ENCODE measurements at regions not wholly inside any gene's neighbourhood (a gene's known extent, or its start where the extent isn't known, plus 50 kb on each side); places are given as distances from the start of the nearest gene placed in this dataset.

GRCh38 chr2:105544591-105545377 is 145.9 kb upstream of the FHL2 start:
- no peaks in the 10 kb centered on the region for H3K27me3 ChIP-seq (ENCODE audit: insufficient read depth, low read length)
- Mint-ChIP-seq H3K36me3 (no peaks in the 10 kb centered on the region), H3K9me3 (no peaks in the 10 kb centered on the region), H3K4me1 (peaks cover 11 to 15% (median 13%) of the 10 kb centered on the region in 4 donors), H3K27ac (no peak overlapping the region), H3K4me3 (no peak overlapping the region), H3K27me3 (peaks cover 0 to 3% of the 10 kb centered on the region in 2 donors)
- DNase-seq = no peak
- H3K27ac ChIP-seq (ENCODE audit: low read depth, low read length) = no peak overlapping the region
- no peaks in the 10 kb centered on the region for H3K36me3 ChIP-seq (ENCODE audit: insufficient read depth, low read length)
- H3K4me1 ChIP-seq (ENCODE audit: insufficient read depth, low read length) = peaks cover 12% of the 10 kb centered on the region
- H3K9me3 ChIP-seq (ENCODE audit: control insufficient read depth in 1 of 2, low read length in 2 of 2) = no peaks in the 10 kb centered on the region
- ChIA-PET CTCF (ENCODE audit: partially characterized antibody) (interaction anchor here (0.8 to 4.6 kb wide), 14 partner anchors 9 to 295 kb away, joined by 3 to 41 read pairs (median 4); no protein-coding TSS in a partner anchor), POLR2A (ENCODE audit: partially characterized antibody) (no interaction called here)
- intact Hi-C loops (cut with micrococcal nuclease) = loop anchor here (1.0 kb wide), 1 partner anchor 175 kb away; no protein-coding TSS in a partner anchor
- no peak overlapping the region for H3K4me3 ChIP-seq (ENCODE audit: low read length in 2 of 2)

- Histone ChIP-seq H3K9me3 (ENCODE audit: control insufficient read depth in 1 of 2, low read length in 2 of 2) (no peaks in the 10 kb centered on the region), H3K4me3 (ENCODE audit: low read length in 2 of 2) (no peak overlapping the region), H3K4me1 (ENCODE audit: insufficient read depth, low read length) (peaks cover 5% of the 10 kb centered on the region), H3K27ac (ENCODE audit: low read depth, low read length) (no peak overlapping the region), H3K36me3 (ENCODE audit: insufficient read depth, low read length) (no peaks in the 10 kb centered on the region), H3K27me3 (ENCODE audit: insufficient read depth, low read length) (no peaks in the 10 kb centered on the region)
- Mint-ChIP-seq H3K27me3 (peaks cover 2 to 8% of the 10 kb centered on the region in 2 donors), H3K4me1 (peaks cover 6 to 9% (median 8%) of the 10 kb centered on the region in 4 donors), H3K36me3 (no peaks in the 10 kb centered on the region), H3K4me3 (no peak overlapping the region), H3K27ac (no peak overlapping the region), H3K9me3 (no peaks in the 10 kb centered on the region)
- no peak for DNase-seq
- intact Hi-C loops (cut with micrococcal nuclease) = no loop called here
- ChIA-PET CTCF (ENCODE audit: partially characterized antibody) (no interaction called here), POLR2A (ENCODE audit: partially characterized antibody) (no interaction called here)
Measured at GRCh38 chr2:105541189-105542050, 142.6 kb upstream of the FHL2 start.

GRCh38 chr2:105540642-105541041 is 141.8 kb upstream of the FHL2 start:
- ChIA-PET POLR2A (ENCODE audit: partially characterized antibody) (no interaction called here), CTCF (ENCODE audit: partially characterized antibody) (no interaction called here)
- no peak overlapping the region for H3K27ac ChIP-seq (ENCODE audit: low read depth, low read length)
- peaks cover 2 to 4% (median 3%) of the 10 kb centered on the region in 4 donors for H3K4me1 Mint-ChIP-seq
- H3K9me3 ChIP-seq (ENCODE audit: control insufficient read depth in 1 of 2, low read length in 2 of 2) = no peaks in the 10 kb centered on the region
- no peak for DNase-seq
- no peak overlapping the region for H3K4me3 ChIP-seq (ENCODE audit: low read length in 2 of 2)
- no peaks in the 10 kb centered on the region for H3K27me3 ChIP-seq (ENCODE audit: insufficient read depth, low read length)
- H3K36me3 Mint-ChIP-seq = no peaks in the 10 kb centered on the region
- H3K36me3 ChIP-seq (ENCODE audit: insufficient read depth, low read length) = no peaks in the 10 kb centered on the region
- H3K27me3 Mint-ChIP-seq = peaks cover 2 to 9% of the 10 kb centered on the region in 2 donors
- peaks cover 0 to under 1% (median 0%) of the 10 kb centered on the region in 8 donors for H3K9me3 Mint-ChIP-seq
- no peaks in the 10 kb centered on the region for H3K4me1 ChIP-seq (ENCODE audit: insufficient read depth, low read length)
- no peak overlapping the region for H3K4me3 Mint-ChIP-seq
- intact Hi-C loops (cut with micrococcal nuclease) = no loop called here
- H3K27ac Mint-ChIP-seq = no peak overlapping the region

DNA sequence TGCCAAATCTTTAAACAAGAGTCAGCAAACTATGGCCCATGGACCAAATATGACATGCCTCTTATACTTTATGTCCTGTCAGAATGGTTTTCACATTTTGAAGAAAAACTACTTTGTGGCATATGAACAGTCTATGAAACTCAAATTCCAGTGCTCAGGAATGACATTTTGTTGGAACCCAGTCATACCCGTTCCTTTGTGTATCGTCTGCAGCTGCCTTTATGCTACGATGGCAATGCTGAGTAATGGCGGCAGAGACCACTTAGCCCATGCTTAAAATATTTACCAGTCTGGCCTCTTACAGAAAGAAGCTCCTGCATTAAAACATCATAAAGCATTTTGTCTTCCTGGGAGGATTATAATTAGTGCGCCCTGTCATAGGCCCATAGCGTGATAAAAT is 140.5 kb upstream of the FHL2 start:
- Histone ChIP-seq H3K27me3 (ENCODE audit: insufficient read depth, low read length) (no peaks in the 10 kb centered on the region), H3K36me3 (ENCODE audit: insufficient read depth, low read length) (no peaks in the 10 kb centered on the region), H3K9me3 (ENCODE audit: control insufficient read depth in 1 of 2, low read length in 2 of 2) (no peaks in the 10 kb centered on the region), H3K4me1 (ENCODE audit: insufficient read depth, low read length) (no peaks in the 10 kb centered on the region), H3K27ac (ENCODE audit: low read depth, low read length) (no peak overlapping the region), H3K4me3 (ENCODE audit: low read length in 2 of 2) (no peak overlapping the region)
- H3K4me3 Mint-ChIP-seq = no peak overlapping the region
- intact Hi-C loops (cut with micrococcal nuclease) = no loop called here
- no peak overlapping the region for H3K27ac Mint-ChIP-seq
- H3K27me3 Mint-ChIP-seq = peaks cover 2 to 9% of the 10 kb centered on the region in 2 donors
- H3K4me1 Mint-ChIP-seq = peaks cover 0 to 2% (median under 1%) of the 10 kb centered on the region in 4 donors
- DNase-seq = no peak
- CTCF ChIA-PET (ENCODE audit: partially characterized antibody) = interaction anchor here (0.9 to 1.5 kb wide), 2 partner anchors 14 to 18 kb away, joined by 3 read pairs; no protein-coding TSS in a partner anchor
- POLR2A ChIA-PET (ENCODE audit: partially characterized antibody) = no interaction called here
- H3K36me3 Mint-ChIP-seq = no peaks in the 10 kb centered on the region
- peaks cover 0 to 5% (median 0%) of the 10 kb centered on the region in 8 donors for H3K9me3 Mint-ChIP-seq

DNA sequence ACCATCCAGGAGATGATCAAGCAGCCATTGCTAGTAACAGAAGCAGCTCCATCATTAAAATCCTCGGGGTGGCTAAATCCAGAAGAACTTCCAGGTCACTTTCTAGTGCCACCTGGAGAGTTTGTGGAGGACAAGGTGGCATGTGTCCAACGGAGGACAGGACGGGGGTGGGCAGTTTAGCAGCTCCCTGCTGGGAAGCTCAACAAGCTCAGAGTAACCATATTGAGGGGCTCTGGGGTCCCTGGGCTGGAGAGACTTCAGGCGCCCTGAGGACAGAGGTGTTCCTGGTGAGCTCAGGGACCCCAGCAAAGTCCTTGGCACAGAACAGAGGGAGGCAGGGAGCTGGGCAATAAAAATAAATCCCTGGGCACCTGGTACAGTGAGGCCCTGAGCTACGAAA is 140.0 kb upstream of the FHL2 start:
- Histone ChIP-seq H3K4me3 (ENCODE audit: low read length in 2 of 2) (no peak overlapping the region), H3K9me3 (ENCODE audit: control insufficient read depth in 1 of 2, low read length in 2 of 2) (no peaks in the 10 kb centered on the region), H3K4me1 (ENCODE audit: insufficient read depth, low read length) (no peaks in the 10 kb centered on the region), H3K36me3 (ENCODE audit: insufficient read depth, low read length) (no peaks in the 10 kb centered on the region), H3K27ac (ENCODE audit: low read depth, low read length) (no peak overlapping the region), H3K27me3 (ENCODE audit: insufficient read depth, low read length) (no peaks in the 10 kb centered on the region)
- ChIA-PET CTCF (ENCODE audit: partially characterized antibody) (interaction anchor here (0.9 to 1.5 kb wide), 3 partner anchors 10 to 18 kb away, joined by 3 read pairs; no protein-coding TSS in a partner anchor), POLR2A (ENCODE audit: partially characterized antibody) (no interaction called here)
- Mint-ChIP-seq H3K27me3 (peaks cover 2 to 9% of the 10 kb centered on the region in 2 donors), H3K36me3 (no peaks in the 10 kb centered on the region), H3K4me3 (no peak overlapping the region), H3K9me3 (peaks cover 0 to 5% (median 0%) of the 10 kb centered on the region in 8 donors), H3K4me1 (peaks cover 0 to 2% (median under 1%) of the 10 kb centered on the region in 4 donors), H3K27ac (no peak overlapping the region)
- intact Hi-C loops (cut with micrococcal nuclease) = no loop called here
- DNase-seq = no peak

- CTCF ChIA-PET (ENCODE audit: partially characterized antibody) = interaction anchor here (1.1 to 1.5 kb wide), 3 partner anchors 9 to 12 kb away, joined by 3 read pairs; no protein-coding TSS in a partner anchor
- H3K9me3 ChIP-seq (ENCODE audit: control insufficient read depth in 1 of 2, low read length in 2 of 2) = no peaks in the 10 kb centered on the region
Measured at GRCh38 chr2:105537920-105538319, 139.1 kb upstream of the FHL2 start.

DNA sequence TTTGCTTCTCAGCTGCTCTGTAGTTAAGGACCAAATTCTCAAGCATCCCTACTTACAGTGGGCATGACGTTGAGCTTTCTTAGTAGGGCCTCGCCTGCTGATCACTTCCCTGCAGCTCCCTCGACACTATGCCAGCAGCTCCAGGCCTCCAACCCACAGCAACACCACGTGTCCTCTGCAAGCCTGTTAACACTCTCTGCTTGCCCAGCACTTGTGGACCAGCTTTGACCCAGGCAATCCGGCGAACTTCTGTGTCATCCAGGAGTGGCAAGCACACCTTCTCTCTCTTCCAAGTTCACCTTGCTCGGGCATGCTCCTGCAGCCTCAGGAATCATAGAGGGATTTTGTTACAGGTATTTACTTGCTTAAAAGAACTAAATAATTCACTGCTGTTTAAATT is 138.6 kb upstream of the FHL2 start:
- no peak overlapping the region for H3K27ac Mint-ChIP-seq
- POLR2A ChIA-PET (ENCODE audit: partially characterized antibody) = no interaction called here
- CTCF ChIA-PET (ENCODE audit: partially characterized antibody) = interaction anchor here (1.3 kb wide), 1 partner anchor 9 kb away, joined by 3 read pairs; no protein-coding TSS in a partner anchor
- peaks cover 2 to 9% of the 10 kb centered on the region in 2 donors for H3K27me3 Mint-ChIP-seq
- no peaks in the 10 kb centered on the region for H3K27me3 ChIP-seq (ENCODE audit: insufficient read depth, low read length)
- H3K36me3 Mint-ChIP-seq = no peaks in the 10 kb centered on the region
- no peak overlapping the region for H3K4me3 Mint-ChIP-seq
- H3K27ac ChIP-seq (ENCODE audit: low read depth, low read length) = no peak overlapping the region
- no peaks in the 10 kb centered on the region for H3K9me3 ChIP-seq (ENCODE audit: control insufficient read depth in 1 of 2, low read length in 2 of 2)
- no peaks in the 10 kb centered on the region for H3K36me3 ChIP-seq (ENCODE audit: insufficient read depth, low read length)
- H3K4me1 ChIP-seq (ENCODE audit: insufficient read depth, low read length) = no peaks in the 10 kb centered on the region
- H3K4me3 ChIP-seq (ENCODE audit: low read length in 2 of 2) = no peak overlapping the region
- H3K9me3 Mint-ChIP-seq = peaks cover 0 to 5% (median 0%) of the 10 kb centered on the region in 8 donors
- H3K4me1 Mint-ChIP-seq = peaks cover 0 to 2% (median under 1%) of the 10 kb centered on the region in 4 donors
- intact Hi-C loops (cut with micrococcal nuclease) = no loop called here
- no peak for DNase-seq

More at GRCh38 chr2:105537920-105538319, 139.1 kb upstream of the FHL2 start:
- H3K4me3 Mint-ChIP-seq = no peak overlapping the region
- intact Hi-C loops (cut with micrococcal nuclease) = no loop called here
- no peaks in the 10 kb centered on the region for H3K27me3 ChIP-seq (ENCODE audit: insufficient read depth, low read length)
- peaks cover 0 to 5% (median 0%) of the 10 kb centered on the region in 8 donors for H3K9me3 Mint-ChIP-seq
- no peak overlapping the region for H3K27ac ChIP-seq (ENCODE audit: low read depth, low read length)
- H3K27me3 Mint-ChIP-seq = peaks cover 2 to 9% of the 10 kb centered on the region in 2 donors
- H3K4me3 ChIP-seq (ENCODE audit: low read length in 2 of 2) = no peak overlapping the region
- DNase-seq = no peak
- H3K4me1 ChIP-seq (ENCODE audit: insufficient read depth, low read length) = no peaks in the 10 kb centered on the region
- H3K36me3 ChIP-seq (ENCODE audit: insufficient read depth, low read length) = no peaks in the 10 kb centered on the region
- H3K36me3 Mint-ChIP-seq = no peaks in the 10 kb centered on the region
- peaks cover 0 to 2% (median under 1%) of the 10 kb centered on the region in 4 donors for H3K4me1 Mint-ChIP-seq
- no peak overlapping the region for H3K27ac Mint-ChIP-seq
- POLR2A ChIA-PET (ENCODE audit: partially characterized antibody) = no interaction called here

Measured in CD4-positive, alpha-beta memory T cell (primary cell).